ENCODE measurements at regions not wholly inside any gene's neighbourhood (a gene's known extent, or its start where the extent isn't known, plus 50 kb on each side); places are given as distances from the start of the nearest gene placed in this dataset.

- 70% methylated on average over 37 of the region's 39 CpGs for WGBS (ENCODE audit: low lambda C conversion rate)
- no peak overlapping the region for H3K4me3 ChIP-seq (ENCODE audit: low read depth in 2 of 2, low read length in 1 of 2)
- H3K9ac ChIP-seq, result no peak overlapping the region
- H3K79me2 ChIP-seq (ENCODE audit: insufficient read depth), result no peaks in the 10 kb centered on the region
- H3K9me2 ChIP-seq, result no peaks in the 10 kb centered on the region
- H3K27me3 ChIP-seq (ENCODE audit: insufficient read depth), result no peaks in the 10 kb centered on the region
- no peak for TF ChIP-seq GABPA (IDR thresholded peaks at IDR 0.05; ENCODE audit: low read depth)
- TF ChIP-seq JUND (IDR thresholded peaks at IDR 0.05), result no peak
- TF ChIP-seq MXI1 (IDR thresholded peaks at IDR 0.05; ENCODE audit: low read depth, low read length), result no peak
- no peak for TF ChIP-seq FOSL2 (IDR thresholded peaks at IDR 0.05; ENCODE audit: borderline replicate concordance, low read depth)
- no peak for TF ChIP-seq CHD2 (IDR thresholded peaks at IDR 0.05; ENCODE audit: low read length, partially characterized antibody)
- TF ChIP-seq ZBTB33 (IDR thresholded peaks at IDR 0.05; ENCODE audit: borderline replicate concordance, low read depth), result no peak
- no peak for TF ChIP-seq PBX3 (IDR thresholded peaks at IDR 0.05)
- TF ChIP-seq SMC3 (IDR thresholded peaks at IDR 0.05; ENCODE audit: low read depth, low read length), result no peak
- TF ChIP-seq NRF1 (IDR thresholded peaks at IDR 0.05; ENCODE audit: low read depth, low read length), result no peak
- no peak for TF ChIP-seq TCF12 (IDR thresholded peaks at IDR 0.05)
- TF ChIP-seq RCOR1 (IDR thresholded peaks at IDR 0.05; ENCODE audit: low read length), result no peak
- TF ChIP-seq ELF1 (IDR thresholded peaks at IDR 0.05), result no peak
- TF ChIP-seq MAX (IDR thresholded peaks at IDR 0.05; ENCODE audit: low read depth), result no peak
- no peak for TF ChIP-seq MEF2A (IDR thresholded peaks at IDR 0.05; ENCODE audit: borderline replicate concordance, low read depth)
- TF ChIP-seq TAF1 (IDR thresholded peaks at IDR 0.05; ENCODE audit: borderline replicate concordance, low read depth, low read length), result no peak
- no peak for TF ChIP-seq USF1 (IDR thresholded peaks at IDR 0.05; ENCODE audit: borderline replicate concordance, low read depth)
- H3F3A ChIP-seq (replicated peaks; ENCODE audit: insufficient read depth), result no peaks in the 10 kb centered on the region
- ChIA-PET POLR2A (no interaction called here), CTCF (interaction anchor here (1.3 to 1.7 kb wide), 2 partner anchors 11 to 192 kb away, joined by 3 to 4 read pairs; no protein-coding TSS in a partner anchor)
- no peaks in the 10 kb centered on the region for H3K36me3 ChIP-seq (replicated peaks in 1 of 2; ENCODE audit: control insufficient read depth in 1 of 2, insufficient read depth in 2 of 2, low read length in 1 of 2)
- H3K4me1 ChIP-seq (ENCODE audit: control insufficient read depth in 1 of 2, insufficient read depth in 2 of 2, low read depth in 1 of 2, low read length in 1 of 2), result peaks cover 0 to 34% of the 10 kb centered on the region in 2 experiments; a peak in 2 of 4 replicates
- H3K9me3 ChIP-seq, result no peaks in the 10 kb centered on the region
- H3K27ac ChIP-seq (ENCODE audit: low read depth in 2 of 2, low read length in 1 of 2), result no peak overlapping the region
- H2AFZ ChIP-seq (ENCODE audit: low read depth), result no peak overlapping the region
- no peak for DNase-seq
- no peaks in the 10 kb centered on the region for H4K20me1 ChIP-seq (ENCODE audit: insufficient read depth)
- H3K4me2 ChIP-seq, result no peak overlapping the region
Measured at GRCh38 chr2:444937-445884, 157.3 kb upstream of the ALKAL2 start.
